D721Med (cell line): ENCODE measurements at regions not wholly inside any gene's neighbourhood (a gene's known extent, or its start where the extent isn't known, plus 50 kb on each side); places are given as distances from the start of the nearest gene placed in this dataset.

Experiments
- DNase-seq: peaks from one replicate; pipeline ENCODE4 v3.0.0; 2011; ENCODE audit warnings: low spot score; ENCODE audit not compliant: insufficient read length
- FAIRE-seq: peaks from 2 replicates; lab custom pipeline; 2011; peaks lifted over from hg19 to GRCh38; lab: Jason Lieb, UNC
- CTCF ChIP-seq: IDR thresholded peaks from 2 replicates; pipeline ENCODE4 v1.5.1; 2012; ENCODE audit warnings: mild to moderate bottlenecking, control low read depth; ENCODE audit not compliant: insufficient read depth; ENCODE audit errors: missing control alignments

- TF ChIP-seq CTCF, result no peak
- DNase-seq (no peak), FAIRE-seq (no peak)
Observed at GRCh38 chr3:13143381-13144004, 70.3 kb upstream of the IQSEC1 start.

GRCh38 chr3:13142552-13143380 is 69.5 kb upstream of the IQSEC1 start:
- DNase-seq (no peak), FAIRE-seq (no peak)
- no peak for TF ChIP-seq CTCF

GRCh38 chr3:13141991-13142412 is 68.8 kb upstream of the IQSEC1 start:
- TF ChIP-seq CTCF, result no peak
- DNase-seq, result no peak
- no peak for FAIRE-seq

GRCh38 chr3:13141183-13141582 is 68.0 kb upstream of the IQSEC1 start:
- DNase-seq, result no peak
- no peak for FAIRE-seq
- TF ChIP-seq CTCF, result no peak

- no peak for DNase-seq
- TF ChIP-seq CTCF, result no peak
- FAIRE-seq, result no peak
Observed at GRCh38 chr3:13140596-13140995, 67.4 kb upstream of the IQSEC1 start.

GRCh38 chr3:13139471-13140065 is 66.3 kb upstream of the IQSEC1 start:
- no peak for FAIRE-seq
- no peak for DNase-seq
- no peak for TF ChIP-seq CTCF

- no peak for FAIRE-seq
- TF ChIP-seq CTCF, result no peak
- no peak for DNase-seq
Observed at GRCh38 chr3:13138833-13139145, 65.6 kb upstream of the IQSEC1 start.
